ENCODE measurements at regions not wholly inside any gene's neighbourhood (a gene's known extent, or its start where the extent isn't known, plus 50 kb on each side); places are given as distances from the start of the nearest gene placed in this dataset.

DNA sequence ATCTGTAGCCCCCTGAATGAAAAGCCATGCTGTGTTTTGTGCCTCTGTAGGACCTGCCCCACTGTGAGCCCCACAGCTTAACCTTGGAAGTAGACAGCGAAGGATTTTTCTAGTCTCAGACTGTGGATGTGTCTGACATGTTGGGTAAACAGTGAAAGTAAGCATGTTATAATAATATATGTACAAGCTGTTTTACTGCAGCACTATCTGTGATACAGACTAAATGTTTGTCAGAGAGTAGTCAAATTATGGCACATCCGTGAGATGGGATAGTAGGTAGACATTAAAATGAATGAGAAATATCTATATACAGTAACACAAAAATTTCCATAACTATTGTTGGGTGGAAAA, 381.2 kb upstream of the NR3C2 start:
- intact Hi-C loops (cut with micrococcal nuclease) = no loop called here

DNA sequence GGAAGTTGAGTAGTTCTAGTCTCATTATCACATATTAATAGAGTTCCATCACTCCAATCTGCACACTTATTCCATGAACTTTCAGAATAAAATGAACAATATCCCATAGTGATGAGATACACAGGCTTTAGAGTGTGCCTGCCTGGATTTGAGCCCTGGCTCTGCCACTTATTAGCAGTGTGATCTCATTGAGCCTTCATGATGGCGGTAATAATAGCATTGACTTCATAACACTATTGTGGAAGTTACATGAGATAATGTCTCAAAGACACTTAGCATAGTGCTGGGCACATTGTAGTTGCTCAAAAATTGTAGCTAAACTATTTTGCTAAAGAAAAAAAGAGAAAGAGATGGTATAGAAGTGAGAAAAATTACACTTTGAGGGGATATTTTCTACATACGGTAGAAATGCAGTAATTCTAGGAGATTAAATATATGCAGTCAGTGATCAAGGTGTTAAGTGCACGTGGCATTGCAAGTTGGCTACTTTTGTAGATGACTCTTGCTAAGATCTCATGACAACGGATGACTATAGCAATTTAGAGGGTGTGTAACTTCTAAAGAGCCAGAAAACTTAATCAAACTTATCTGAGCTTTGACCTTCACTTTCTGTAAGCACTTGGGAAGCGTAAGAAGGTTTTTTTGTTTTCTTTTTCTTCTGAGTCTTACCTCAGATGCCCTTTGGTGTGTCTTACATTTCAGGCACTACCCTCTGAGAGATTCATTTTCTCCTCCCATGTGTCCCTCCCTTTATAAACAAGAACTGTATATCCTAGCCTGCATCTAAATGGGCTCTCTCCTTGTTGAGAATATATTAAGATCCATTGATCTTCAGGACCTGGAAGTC, 380.6 kb upstream of the NR3C2 start:
- intact Hi-C loops (cut with micrococcal nuclease) = no loop called here

DNA sequence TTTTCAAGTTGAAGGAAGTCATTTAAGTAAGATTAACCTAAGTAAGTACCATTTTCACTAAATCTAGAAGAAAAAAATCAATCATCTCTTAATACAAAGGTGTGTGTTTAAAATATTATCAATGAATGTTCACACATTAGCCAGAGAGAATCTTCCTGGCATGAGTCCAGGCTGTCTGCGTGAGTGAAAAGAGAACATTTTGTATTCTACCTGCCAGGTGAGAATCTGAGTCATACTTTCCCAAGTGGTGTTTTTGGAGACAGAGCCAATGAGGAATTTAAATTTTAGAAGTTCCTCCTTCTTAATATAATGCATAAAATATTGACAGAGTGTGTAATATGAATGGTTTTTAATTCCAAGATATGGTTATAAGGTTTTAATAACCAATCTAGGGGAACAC, 371.8 kb upstream of the NR3C2 start:
- intact Hi-C loops (cut with micrococcal nuclease) = no loop called here

DNA sequence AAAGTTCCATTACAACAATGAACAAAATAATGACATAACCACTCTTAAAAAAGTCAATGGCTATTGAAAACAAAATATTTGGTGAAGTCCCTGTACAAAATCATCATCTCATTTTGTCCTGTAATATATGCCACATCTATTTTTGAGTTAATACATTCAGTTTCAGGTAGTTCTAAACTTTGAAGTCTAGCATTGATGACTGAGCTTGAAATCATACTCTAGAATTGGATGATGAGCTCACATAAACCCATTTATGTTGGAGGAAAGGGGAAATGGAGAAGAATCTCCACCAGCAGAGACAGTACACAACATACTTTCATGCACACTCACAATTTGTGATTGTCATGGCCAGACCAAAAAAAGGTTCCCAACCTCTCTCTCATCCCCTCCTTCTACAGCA, 371.1 kb upstream of the NR3C2 start:
- intact Hi-C loops (cut with micrococcal nuclease) = no loop called here

DNA sequence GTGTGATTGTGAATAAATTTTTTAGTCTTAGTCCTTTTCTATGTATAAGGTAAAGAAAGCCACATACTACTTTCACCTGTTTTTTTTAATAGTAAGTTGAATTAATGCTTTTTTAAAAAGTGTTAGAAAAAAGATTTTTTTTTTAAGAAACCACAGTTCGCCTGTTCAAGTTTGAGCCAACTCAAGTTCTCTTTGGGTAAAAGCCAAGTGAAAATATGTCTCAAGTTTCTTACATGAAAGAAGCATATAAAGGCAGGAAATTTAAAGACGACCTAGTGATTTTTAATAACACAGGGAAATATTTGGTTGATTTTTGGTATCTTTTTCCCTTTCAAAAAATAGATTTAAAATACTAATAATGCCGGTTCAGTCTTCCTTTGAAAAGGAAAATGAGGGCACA, 369.9 kb upstream of the NR3C2 start:
- intact Hi-C loops (cut with micrococcal nuclease) = no loop called here

DNA sequence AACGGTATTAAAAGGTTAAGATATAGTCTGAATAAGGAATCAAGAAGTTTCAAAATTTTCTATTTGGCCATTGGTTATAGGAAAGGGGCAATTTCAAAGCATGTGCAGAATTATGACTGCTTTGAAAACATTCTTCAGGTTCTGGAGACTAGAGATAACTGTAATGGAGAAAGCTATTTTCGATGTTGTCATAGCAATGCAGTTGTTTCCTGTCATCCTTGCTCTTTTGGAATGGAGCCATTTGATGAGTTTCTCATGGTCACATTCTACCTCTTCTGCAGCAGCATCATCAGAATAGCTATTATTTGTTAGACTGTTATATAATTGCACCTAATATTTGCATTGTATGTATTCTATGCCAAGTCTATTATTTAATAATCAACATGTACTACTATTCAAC, 368.2 kb upstream of the NR3C2 start:
- intact Hi-C loops (cut with micrococcal nuclease) = no loop called here

DNA sequence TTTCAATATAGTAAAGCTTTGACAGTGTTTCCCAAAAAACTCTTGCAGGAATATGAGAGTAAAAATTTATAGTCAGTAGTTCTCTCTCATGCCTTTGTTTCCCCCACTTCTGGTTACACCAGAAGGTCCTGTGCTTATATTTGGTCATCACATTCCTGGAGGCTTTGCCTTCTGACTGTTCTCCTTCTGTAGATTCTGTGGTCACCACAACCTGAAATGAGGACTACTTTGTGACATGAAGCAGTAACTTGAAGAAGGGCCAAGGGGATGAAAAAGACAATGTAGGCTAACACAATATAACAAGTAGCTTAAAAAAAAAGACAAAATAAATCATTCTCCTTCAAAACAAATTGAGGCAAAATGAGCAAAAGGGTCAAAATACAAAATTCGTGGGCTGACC, 366.2 kb upstream of the NR3C2 start:
- intact Hi-C loops (cut with micrococcal nuclease) = no loop called here

DNA sequence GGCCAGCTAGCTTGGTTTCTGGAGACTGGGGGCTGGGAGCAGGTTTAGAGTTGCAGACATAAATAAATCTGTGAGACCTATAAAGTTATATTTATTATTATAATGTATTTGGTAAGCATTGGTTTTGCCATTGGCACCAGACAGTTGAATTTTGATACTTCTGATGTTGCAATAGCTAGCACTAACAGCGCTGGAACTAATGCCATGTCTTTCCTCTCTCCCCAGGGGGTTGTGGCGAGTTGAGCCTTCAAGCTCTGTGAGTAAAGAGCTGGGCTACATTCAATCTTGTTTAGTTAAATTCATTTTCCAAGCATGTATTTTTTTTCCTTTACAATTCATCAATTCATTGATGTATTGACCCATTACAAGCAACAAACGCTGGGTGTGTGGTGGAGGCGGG, 358.7 kb upstream of the NR3C2 start:
- intact Hi-C loops (cut with micrococcal nuclease) = no loop called here

DNA sequence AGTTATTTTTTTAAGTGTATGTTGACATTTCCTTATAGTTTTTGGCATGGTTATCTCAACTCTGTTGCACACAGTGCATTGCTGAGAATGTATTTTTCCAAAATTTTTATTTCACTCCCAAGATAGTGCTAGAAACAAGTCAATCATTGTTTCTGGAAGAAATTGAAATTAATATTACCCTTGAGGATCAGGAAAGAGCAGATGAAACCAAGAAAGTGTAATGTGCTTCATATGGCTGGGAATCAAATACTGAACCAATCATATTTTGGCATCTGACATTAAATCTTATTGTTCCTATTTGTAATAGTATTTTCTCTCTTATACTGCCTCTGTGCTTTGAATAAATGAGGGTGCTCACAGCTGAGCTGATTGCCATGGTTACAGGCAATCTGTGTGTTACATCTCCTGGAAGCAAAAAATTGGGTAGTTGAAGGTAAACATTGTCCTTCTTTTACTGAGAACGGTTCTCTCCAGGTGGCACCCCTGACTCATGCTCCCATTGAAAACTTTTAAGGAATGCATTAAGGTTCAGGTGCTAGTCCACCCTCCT, 358.2 kb upstream of the NR3C2 start:
- intact Hi-C loops (cut with micrococcal nuclease) = no loop called here

DNA sequence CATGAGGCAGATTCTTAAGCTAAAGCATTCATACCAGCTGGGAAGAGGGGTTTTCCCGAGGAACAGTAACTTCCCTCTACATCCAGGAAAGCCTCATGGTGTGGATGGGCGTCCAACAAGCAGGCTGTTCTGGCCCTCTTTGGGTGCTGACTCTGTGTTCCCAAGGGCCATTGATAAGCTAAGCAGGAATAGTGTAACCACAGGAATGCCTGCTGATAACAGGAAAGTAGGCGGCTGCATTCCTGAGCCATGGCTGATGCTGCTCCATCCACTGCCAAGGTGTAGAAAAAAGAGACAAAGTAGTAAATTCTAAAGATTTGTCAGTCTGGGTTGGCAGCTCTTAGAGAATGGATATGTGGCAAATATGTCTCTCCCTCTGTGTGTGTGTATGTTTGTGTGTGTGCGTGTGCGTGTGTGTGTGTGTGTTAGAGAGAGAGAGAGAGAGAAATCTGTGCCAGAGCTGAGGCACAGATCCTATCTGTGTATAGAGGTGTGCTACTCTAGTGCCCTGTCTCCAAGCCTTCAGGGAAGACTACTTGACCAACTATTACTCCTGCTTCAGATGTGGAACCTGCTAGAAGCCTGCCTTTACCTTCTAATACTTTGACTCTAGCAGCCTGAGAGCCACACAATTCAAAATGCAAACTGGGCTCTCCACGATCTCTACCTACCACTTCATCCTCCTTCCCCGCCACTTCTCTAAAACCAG, 353.1 kb upstream of the NR3C2 start:
- intact Hi-C loops (cut with micrococcal nuclease) = no loop called here

DNA sequence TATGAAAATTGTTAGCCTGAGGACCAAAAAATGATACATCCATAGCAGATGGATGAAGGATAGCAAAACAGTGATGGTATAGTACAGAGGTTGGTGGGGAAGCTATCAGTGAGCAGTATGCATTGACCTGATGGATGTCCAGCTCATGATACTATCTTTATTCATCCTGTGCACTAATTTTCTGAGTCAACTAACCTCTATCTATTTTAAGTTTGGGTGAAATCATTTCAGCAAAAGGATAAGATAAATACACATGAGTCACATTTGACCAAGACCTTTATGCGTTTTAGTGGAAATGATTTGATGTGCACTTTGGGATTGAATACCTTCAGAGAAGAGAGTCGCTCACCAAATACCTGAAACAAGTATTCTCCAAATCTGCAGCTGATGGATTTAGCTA, 351.0 kb upstream of the NR3C2 start:
- intact Hi-C loops (cut with micrococcal nuclease) = no loop called here

DNA sequence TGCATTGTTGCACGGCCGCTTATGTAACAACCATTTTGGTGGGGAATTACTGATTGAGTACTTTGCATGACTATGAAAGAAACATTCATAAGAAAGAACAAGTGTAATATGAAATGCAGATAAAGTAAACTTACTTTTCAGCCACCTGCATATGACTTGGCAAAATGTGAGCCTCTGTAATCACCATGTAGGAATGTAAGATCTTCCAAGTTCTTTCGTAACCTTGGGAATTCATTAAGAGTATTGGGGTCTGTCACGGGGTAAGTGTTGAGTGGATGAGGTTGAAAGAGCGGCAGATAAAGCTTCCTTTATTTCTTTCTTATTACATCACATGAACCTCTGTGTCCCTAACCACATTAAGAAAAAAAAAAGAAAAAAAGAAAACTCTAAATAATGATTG, 348.5 kb upstream of the NR3C2 start:
- intact Hi-C loops (cut with micrococcal nuclease) = no loop called here

DNA sequence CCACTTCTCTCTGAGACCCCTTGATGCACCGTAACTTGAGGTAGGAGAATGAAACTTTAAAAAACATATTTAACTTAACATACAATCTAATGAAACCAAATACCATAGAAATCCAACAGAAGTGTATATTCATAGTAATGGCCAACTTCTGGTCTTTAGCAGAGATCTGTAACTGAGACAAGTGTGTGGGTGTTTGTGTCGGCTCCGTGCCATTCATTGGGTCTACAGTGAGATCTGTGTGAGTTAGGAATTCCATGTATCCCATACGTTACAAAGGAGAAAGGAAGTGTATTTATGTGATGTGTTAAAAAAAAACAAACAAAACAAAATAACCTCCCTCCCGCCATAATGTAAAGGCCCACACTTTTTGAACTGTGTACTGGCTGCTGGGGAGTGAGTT, 348.0 kb upstream of the NR3C2 start:
- intact Hi-C loops (cut with micrococcal nuclease) = no loop called here

DNA sequence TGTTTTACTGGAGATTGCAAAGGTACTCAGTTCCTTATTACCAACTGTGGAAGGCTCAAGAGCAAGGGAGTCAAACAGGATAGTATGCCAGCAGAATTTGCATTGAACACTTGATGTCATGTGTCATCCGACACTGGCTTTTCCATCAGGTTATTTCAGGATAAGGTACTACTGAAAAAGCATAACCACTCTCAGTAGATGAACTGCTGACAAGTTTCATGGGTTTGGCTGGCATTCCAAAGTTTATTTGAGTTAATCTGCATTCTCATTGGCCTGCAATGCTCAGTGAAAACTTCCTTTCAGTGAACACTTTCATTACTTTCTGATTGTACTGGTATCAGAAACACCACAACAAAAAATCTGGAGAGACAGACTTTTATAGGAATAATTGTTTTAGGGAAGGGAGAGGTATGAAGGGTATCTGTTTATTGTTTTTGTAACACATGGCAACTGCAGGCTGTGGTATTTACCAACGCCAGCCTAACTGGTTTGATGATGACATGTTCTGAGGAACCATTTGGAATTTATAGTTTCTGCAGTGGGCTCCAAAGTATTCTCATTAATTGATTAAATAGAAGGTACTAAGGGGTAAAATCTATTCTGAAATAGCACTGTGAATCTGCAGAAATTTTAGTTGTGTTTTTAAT, 345.7 kb upstream of the NR3C2 start:
- intact Hi-C loops (cut with micrococcal nuclease) = no loop called here

DNA sequence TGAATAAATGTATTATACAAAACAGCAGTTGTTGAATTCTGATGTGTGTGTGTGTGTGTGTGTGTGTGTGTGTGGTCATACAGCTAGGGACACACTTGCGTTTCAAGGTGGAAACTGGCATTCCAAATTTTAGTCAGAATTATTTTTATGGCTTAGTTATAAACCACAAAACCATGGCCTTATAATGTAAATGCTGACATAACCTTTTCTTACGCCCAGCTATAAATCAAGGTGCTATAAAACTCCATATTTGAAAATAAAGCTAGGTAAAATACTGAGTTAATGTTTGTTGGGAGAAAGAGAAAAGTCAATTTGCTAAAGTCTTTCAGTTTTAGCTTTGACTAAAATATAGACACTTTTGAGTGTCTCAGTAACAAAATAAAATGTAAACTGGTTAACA, 345.1 kb upstream of the NR3C2 start:
- intact Hi-C loops (cut with micrococcal nuclease) = no loop called here

DNA sequence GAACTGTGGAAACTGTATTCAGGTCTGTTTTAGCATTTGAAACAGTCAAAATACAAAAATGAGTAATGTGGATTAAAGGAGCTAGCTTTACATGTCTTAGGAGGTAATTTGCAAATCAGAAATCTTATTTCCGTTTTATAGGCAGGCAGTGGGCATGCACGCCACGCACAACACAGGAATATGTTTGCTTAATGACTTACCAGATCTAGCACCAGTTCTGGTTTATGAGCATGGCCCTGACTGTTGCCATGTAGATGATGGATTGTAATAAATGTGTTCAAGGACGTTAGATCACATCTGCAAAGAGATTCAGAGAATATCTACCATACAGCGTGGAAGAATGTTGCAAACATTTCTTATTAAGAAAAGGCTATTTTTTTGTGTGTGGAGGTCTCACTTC, 344.5 kb upstream of the NR3C2 start:
- intact Hi-C loops (cut with micrococcal nuclease) = no loop called here

DNA sequence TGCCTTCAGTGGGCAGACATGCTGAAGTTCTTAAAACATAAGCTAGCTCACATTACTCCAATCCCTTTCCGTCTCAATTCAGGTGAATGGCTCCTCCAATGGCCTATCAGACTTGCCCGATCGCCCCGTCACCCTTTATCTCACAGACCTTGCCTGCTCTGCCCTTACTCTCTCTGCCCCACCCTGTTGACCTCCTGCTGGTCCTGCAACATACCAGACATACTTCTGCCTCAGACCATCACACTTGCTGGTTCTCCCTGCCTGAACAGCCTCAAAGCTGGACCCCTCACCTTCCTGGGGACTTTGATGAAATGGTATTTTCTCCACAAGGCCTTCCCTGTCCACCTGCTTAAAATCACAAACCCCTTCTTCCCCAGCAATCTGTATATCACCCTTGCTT, 340.1 kb upstream of the NR3C2 start:
- intact Hi-C loops (cut with micrococcal nuclease) = no loop called here

DNA sequence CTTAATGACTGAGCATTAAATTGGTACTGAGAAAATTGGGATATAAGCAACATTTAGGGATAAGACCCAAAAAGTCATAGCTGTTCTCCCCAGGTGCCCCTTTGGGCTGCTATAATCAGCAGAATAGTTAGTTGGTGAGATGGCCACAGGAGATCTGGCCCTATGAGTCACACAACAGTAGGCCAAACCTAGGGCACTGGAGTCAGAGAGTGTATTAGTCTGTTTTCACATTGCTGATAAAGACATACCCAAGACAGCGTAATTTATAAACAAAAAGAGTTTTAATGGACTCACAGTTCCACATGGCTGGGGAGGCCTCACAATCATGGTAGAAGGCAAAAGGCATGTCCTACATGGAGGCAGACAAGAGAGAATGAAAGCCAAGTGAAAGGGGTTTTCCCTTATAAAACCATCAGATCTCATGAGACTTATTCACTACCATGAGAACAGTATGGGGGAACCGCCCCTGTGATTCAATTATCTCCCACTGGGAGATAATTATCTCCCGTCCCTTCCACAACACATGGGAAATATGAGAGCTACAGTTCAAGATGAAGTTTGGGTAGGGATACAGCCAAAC, 338.3 kb upstream of the NR3C2 start:
- intact Hi-C loops (cut with micrococcal nuclease) = no loop called here

DNA sequence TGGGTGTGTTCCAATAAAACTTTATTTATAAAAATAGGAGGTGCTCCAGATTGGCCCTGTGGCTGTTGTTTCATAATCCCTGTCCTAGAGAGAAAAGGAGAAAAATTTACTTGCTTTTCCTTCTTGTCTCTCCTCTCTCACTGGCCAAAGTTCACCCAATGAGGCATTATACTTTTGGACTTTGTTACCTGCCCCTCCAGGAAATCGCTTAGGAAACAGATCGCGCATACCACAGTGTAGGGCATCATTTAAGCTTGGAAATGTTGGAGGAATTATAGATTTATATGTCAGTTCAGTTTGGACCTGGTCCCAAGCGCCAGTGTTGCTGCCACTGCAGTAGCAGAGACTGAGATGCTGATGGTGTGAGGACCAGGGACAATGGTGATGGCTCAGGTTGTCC, 337.6 kb upstream of the NR3C2 start:
- intact Hi-C loops (cut with micrococcal nuclease) = no loop called here

DNA sequence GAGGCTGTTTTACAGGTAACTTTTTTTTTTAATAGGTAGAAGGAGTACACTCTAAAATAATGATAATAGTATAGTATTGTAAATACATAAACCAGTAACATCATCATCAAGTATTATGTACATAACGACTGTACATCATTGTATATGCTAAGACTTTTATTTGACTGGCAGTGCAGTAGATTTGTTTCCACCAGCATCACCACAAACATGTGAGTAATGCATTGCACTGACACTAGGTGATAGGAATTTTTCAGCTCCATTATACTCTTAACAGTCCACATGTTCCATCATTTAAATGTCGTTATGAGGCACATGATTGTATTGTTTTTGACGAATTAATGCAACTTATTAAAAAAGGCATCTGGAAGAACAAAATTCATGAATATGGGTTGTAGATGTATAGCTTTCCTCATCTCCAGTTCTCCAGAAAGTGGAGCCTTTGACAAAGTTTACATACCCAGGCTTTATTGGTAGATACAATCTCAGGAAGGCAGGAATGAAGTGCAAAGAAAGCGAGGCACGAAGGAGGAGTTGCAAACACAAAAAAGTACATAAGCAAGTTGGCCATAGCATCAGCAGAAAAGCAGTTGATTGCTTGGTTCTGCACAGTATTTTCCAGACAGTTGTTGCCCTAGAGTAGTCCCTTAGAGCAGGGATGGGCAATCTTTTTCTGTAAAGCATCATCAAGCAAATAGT, 336.9 kb upstream of the NR3C2 start:
- intact Hi-C loops (cut with micrococcal nuclease) = no loop called here

DNA sequence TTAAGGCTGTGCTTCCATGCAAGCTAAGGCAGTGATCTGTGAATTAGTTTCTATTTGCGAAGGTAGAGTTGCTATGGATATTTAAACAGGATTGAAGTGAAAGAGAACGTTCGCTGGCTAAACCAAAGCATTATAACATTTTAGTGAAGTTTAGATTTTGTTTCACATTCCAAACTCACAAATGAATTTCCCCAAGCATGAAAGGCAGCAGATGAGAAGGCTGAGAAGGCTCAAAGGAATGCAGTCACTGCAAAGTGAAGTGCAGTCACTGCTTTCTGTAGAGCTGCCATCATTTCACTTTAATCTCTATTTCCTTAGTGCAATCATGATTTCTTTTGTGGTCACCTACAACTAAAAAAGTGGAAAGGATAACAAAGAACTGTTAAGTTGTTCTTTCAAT, 334.7 kb upstream of the NR3C2 start:
- intact Hi-C loops (cut with micrococcal nuclease) = no loop called here

All from T-helper 1 cell treated with Interleukin-12 subunit alpha and Interleukin-12 subunit beta and Interleukin-4 antibody, amounts not matched to agents 30 ng/mL and 1 ng/mL, for 36 hours (primary cell).